GM12873 (cell line): ENCODE measurements at regions not wholly inside any gene's neighbourhood (a gene's known extent, or its start where the extent isn't known, plus 50 kb on each side); places are given as distances from the start of the nearest gene placed in this dataset.

Experiments
- CTCF ChIP-seq: IDR thresholded peaks from 2 replicates; pipeline ENCODE4 v1.5.1; 2012; ENCODE audit warnings: low read depth, mild to moderate bottlenecking, moderate library complexity, low read length, control low read depth; ENCODE audit not compliant: insufficient read depth; ENCODE audit errors: missing control alignments

- no peak for TF ChIP-seq CTCF
Measured at GRCh38 chr5:161077496-161077895, 225.5 kb upstream of the ATP10B start.

GRCh38 chr5:161064781-161065180, 212.8 kb upstream of the ATP10B start:
- no peak for TF ChIP-seq CTCF

GRCh38 chr5:161064297-161064696, 212.3 kb upstream of the ATP10B start:
- TF ChIP-seq CTCF = no peak

GRCh38 chr5:161058781-161059180, 206.8 kb upstream of the ATP10B start:
- TF ChIP-seq CTCF = no peak

GRCh38 chr5:161051920-161052500, 200.0 kb upstream of the ATP10B start:
- no peak for TF ChIP-seq CTCF

GRCh38 chr5:161047024-161047423, 195.0 kb upstream of the ATP10B start:
- no peak for TF ChIP-seq CTCF

- TF ChIP-seq CTCF = no peak
Measured at GRCh38 chr5:161042862-161043261, 190.9 kb upstream of the ATP10B start.
